HG03066 (cell line): ENCODE measurements at regions not wholly inside any gene's neighbourhood (a gene's known extent, or its start where the extent isn't known, plus 50 kb on each side); places are given as distances from the start of the nearest gene placed in this dataset.

Source experiments
- ATAC-seq: cut with Tn5 transposase; IDR thresholded peaks from one replicate; pipeline ENCODE4 v1.9.1; 2021; ENCODE audit warnings: low read depth; ENCODE audit not compliant: unreplicated experiment

DNA sequence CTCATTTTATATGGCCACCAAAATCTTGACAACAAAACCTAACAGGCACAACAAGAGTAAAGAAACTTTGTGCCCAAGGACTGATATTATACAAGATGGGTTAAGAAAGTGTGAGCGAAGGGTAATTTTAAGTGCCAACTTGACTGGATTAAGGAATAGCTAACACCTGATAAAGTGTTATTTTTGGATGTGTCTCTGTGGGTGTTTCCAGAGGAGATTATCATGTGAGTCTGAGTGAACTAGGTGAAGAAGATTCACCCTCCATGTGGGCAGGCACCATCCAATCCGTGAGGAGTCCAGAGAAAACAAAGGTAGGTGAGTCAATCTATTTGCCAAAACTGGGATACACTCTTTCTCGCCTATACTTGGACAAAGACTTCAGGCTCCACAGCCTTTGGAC lies 461.6 kb downstream of the ETS1 start:
- no peak for ATAC-seq

DNA sequence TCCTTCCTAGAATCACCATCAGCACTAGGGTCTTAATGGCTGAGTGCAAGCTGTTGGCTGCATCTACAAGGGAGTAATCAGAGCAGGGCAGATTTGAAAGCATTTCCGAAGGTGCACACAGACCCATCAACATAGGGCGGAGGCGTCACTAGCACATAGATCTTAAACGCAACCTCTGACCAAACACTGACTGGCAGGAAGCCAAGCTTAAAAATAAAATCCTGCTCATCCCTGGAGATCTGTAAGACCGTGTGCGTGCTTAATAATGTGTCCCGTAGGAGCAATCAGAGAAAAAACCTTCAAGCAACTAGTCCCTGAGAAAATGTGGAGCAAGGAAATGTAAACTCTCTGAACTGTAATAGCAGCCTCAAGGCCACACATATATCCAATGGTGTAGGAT lies 470.5 kb downstream of the ETS1 start:
- ATAC-seq = no peak

DNA sequence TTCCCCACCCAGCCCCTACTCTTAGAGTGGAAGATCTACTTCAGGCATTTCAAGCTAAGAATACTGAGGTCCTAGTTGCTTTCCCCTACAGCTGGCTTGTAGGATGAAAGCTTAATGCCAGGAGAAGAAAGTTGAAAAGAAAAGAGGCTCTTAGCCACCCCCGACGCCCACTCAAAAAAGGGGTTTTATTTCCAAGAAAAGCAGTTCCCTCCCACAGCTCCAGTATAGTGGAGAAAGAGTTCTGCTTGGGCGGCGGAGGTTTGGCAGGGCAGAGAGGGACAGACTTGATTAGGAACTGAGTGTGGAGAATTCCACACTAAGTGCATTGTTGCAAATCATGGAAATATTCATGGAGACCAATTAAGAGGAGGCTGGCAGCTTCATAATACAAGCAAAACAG lies 470.9 kb downstream of the ETS1 start:
- no peak for ATAC-seq

DNA sequence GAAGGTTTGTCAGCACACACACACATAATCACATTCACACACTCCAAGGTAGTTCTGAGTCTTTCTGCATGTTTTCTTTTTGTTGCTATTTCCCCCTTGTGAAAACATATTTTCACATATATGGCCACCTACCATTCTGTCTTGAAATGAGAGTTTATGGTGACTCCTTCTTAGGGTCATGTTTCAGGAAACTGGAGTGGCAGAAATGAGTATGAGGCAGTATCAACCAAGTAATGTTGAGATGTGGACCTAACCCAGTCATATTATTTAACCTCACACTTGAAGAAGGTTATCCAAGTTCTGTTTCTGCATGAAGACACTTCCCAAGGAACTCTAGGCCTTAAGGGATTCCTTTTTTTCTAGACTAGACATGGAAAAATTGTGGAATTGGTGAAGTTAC lies 481.4 kb downstream of the ETS1 start:
- no peak for ATAC-seq

DNA sequence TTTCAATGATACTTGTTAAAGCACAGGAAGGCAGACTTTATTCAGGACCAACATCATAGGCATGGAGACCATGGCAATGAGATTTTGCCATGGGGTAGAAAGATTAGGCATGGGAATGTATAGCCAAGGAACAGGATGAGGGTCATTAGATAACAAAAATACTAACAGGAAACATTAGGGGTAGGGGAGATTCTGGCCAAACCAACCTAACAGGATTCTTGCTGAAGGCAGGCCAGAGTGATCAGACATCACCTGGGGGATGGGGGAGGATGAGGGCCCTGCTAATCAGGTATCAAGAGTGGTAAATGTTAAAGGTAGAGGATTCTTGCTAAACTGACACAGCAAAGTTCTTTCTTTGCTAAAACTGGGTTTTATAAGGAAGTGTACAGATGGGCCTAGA lies 481.8 kb downstream of the ETS1 start:
- no peak for ATAC-seq

DNA sequence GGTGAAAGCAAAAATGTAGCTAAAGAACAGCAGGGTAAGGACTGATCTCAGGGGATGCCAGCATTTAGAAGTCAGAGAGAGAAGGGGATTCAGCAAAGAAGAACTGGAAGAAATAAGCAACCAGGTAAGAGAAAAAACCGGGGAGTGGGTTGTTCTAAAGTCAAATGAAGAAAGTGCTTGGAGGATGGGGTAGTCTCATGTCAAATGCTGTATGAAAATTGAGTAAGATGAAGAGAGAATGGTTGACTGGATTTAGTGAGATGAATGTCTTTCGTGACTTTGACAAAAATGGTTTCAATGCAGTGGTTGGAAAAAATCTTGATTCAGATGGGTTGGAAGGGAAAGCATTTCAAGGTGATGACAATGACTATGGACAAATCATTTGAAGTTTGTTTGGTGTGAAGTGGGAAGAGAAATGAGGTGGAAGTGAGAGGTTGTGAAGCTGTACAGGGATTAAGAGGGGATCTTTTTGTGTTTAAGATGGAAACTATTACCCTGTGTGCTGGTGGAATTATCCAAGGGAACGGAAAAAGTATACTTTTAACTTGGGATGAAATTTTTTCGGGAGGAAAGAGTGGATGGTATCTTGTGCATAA lies 484.0 kb downstream of the ETS1 start:
- ATAC-seq = no peak

DNA sequence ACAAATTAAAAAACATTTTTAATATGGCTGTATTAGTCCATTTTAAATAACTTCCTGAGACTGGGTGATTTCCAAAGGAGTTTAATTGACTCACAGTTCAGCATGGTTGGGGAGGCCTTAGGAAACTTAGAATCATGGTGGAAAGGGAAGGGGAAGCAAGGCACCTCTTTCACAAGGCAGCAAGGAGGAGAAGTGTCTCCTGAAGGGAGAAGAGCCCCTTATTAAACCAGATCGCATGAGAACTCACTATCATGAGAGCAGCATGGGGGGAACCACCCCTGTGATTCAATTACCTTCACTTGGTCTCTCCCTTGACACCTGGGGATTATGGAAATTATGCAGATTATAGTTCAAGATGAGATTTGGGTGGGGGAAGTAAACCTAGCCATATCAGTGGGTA lies 488.6 kb downstream of the ETS1 start:
- ATAC-seq = no peak

DNA sequence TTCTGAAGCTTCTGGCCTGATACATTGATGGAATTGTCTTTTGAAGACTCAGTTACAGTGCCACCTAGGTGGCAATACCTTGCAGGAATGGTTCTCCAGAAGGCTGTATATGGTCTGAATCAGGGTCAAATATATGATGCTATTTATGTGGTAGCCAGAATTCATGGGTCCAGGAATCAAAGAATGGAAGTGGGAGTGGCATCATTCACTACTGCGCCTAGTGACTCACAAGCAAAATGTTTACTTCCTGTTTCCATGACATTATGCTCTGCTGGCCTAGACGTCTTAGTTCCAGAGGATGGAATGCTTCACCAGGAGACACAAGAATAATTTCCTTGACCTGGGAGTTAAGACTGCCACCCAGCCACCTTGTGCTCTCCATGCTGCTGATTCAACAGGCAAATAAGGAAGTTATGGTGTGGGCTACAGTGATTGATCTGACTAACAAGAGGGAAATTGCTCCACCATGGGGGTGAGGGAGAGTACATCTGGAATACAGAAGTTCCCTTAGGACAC lies 491.8 kb downstream of the ETS1 start:
- ATAC-seq = no peak

DNA sequence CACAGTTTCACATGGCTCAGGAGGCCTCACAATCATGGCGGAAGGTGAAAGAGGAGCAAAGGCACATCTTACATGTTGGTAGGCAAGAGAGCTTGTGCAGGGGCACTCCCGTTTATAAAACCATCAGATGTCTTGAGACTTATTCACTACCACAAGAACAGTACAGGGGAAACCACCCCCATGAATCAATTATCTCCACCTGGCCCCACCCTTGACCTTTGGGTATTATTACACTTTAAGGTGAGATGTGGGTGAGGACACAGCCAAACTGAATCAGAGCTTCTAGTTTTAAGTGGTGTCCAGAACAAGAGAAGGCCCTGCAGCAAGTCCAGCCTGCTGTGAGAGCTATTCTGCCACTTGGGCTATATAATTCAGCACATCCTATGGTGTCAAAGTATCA lies 493.7 kb downstream of the ETS1 start:
- ATAC-seq = no peak

DNA sequence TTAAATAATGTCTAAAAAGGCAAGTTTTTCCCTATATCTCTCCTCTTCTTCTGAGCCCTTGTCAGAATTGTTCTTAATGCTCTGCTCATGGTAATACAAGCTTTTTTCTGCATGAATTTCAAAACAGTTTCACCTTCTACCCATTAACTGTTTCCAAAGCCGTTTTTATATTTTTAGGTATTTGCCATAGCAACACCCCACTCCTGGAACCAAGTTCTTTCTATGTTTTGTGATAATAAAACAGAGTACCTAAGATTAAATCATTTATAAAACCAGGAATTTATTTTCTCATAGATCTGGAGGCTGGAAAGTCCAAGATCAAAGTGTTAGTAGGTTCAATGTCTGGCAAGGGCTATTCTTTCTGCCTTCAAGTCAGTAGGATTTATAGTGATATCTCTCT lies 497.4 kb downstream of the ETS1 start:
- no peak for ATAC-seq

DNA sequence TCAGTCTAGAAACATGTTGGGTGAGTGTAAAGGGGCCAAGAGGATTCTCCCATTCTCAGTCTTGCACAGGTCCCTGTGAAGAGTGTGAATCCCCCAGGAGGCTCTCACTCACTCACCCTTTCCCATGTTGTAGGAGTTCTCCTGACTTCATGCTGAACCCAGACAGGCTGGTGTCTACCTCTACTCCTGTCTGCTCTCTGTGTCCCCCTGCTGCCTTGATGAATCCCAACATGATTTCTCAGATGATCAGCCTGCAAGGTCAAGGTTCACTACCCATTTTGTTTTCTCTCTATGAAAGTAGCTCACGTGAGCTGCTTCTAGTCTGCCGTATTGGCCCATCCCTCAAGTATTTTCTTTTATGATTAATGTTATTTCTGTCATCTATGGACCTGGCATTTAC lies 500.6 kb downstream of the ETS1 start:
- no peak for ATAC-seq

DNA sequence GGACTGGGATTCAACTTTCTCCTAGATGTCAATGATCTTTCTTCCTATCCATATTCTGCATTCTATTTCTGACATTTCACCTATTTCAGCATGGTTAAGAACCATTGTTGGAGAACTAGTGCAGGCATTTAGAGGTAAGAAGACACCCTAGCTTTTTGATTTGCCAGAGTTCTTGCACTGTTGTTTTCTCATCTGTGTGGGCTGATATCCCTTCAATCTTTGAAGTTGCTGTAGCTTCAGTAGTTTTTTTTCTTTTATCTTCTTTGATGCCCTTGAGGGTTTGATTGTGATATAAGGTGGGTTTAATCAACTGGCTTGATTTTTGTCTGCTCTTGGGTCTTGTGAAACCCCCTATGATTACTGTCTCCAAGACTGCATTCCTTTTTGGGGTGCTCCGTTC lies 502.1 kb downstream of the ETS1 start:
- no peak for ATAC-seq

DNA sequence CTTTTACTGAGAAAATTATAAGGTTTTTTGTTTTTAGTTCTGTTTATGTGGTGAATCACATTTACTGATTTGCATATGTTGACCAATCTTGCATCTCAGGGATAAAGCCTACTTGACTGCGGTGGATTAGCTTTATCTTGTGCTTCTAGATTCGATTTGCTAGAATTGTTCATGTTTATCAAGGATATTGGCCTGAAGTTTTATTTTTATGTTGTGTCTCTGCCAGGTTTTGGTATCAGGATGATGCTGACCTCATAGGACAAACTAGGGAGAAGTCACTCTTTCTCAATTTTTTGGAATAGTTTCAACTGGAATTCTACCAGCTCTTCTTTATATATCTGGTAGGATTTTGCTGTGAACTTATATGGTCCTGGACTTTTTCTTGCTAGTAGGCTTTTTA lies 504.8 kb downstream of the ETS1 start:
- ATAC-seq = no peak

DNA sequence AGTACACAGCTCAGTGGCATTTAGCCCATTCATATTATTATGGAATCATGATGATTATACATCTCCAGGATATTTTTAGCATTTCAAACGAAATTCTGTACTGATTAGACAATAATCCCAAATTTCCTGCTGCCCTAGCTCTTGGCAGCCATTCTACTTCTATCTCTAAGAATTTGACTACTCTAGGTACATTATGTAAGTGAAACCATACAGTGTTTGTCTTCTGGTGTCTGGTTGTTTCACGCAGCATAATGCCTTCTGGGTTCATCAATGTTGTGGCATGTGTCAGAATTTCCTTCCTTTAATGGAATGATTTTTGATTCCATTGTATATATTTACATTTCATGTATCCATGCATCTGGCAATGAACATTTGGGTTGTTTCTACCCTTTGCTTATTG lies 517.7 kb downstream of the ETS1 start:
- no peak for ATAC-seq

DNA sequence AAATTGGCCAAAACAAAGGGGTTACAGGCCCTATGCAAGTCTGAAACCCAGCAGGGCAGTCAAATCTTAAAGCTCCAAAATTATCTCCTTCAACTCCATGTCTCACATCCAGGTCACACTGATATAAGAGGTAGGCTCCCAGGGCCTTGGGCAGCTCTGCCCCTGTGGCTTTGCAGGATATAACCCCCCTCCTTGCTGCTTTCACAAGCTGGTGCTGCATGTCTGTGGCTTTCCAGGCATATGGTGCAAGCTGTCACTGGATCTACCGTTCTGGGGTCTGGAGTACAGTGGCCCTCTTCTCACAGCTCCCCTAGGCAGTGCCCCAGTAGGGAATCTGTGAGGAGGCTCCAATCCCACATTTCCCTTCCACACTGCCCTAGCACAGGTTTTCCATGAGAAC lies 519.6 kb downstream of the ETS1 start:
- no peak for ATAC-seq

DNA sequence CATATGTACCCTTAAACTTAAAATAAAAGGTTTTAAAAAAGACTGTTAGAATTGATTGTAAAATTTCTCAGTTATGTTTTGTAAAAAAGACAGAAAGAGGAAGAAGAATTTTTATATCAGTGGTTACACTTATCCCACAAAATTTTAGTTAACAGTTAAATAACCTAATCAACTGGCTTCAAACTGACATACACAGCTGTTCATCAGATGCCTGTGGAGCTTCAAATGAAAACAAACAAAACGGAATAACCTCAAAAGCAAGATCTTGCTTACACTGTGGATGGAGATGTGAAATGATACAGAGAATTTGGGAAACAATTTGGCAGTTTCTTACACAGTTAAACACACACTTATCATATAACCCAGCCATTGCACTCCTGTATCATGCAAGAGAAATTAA lies 521.0 kb downstream of the ETS1 start:
- ATAC-seq = no peak

DNA sequence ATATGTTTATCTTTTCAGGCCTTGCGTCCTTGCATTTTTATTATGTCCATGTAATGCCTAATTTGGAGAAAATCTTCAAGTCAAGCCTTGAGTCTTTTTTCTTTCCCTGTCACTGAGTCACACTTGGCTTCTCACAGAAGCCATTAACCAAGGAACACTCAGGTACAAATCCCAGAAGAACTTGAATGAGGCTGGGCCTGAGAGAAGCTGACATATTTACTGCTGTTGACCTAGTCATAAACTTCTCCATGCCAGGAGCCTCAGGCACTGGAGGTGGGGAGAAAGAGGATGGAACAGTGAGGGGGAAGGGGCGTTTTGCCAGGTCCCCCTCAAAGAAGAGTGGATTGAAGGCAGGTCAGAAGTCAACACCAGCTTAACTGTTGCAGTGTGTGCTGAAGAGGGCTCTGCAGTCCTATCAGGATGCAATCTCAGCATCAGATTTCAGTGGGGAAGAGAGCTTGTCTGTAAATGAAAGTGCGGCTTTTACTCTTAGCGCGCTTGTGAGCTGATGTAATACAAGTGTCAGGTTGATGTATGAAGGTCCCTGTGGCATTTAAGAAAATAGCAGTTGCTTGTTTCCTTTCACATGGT lies 526.0 kb downstream of the ETS1 start:
- ATAC-seq = no peak

DNA sequence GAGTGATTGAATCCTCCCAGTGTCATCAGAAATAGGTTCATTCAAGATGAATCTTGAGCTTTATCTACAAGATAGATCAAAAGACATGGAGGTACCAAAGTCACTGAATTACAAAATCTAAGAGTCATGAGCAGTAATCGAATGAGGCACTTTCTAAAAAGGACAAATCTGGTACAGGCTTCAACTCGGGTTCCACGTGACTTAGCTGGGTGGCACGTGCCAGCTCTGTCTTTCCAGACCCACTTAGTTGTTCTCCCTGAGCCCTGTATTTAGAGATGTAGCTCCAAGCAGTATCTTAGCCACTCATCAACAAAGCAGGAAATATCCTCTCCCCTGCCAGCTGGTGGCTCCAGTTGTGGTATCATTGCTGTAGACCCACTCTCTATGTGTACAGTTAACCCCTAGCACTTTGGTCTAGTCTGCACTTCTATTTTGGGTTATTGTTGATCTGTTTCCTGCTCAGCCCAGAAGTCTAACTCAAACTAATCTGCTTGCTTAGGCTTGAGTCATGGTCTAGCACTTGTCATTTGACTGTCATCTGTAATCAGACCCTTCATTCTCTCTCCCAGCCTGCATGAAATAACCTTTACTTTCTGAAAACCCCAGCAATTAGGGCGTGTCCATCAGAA lies 528.7 kb downstream of the ETS1 start:
- no peak for ATAC-seq

DNA sequence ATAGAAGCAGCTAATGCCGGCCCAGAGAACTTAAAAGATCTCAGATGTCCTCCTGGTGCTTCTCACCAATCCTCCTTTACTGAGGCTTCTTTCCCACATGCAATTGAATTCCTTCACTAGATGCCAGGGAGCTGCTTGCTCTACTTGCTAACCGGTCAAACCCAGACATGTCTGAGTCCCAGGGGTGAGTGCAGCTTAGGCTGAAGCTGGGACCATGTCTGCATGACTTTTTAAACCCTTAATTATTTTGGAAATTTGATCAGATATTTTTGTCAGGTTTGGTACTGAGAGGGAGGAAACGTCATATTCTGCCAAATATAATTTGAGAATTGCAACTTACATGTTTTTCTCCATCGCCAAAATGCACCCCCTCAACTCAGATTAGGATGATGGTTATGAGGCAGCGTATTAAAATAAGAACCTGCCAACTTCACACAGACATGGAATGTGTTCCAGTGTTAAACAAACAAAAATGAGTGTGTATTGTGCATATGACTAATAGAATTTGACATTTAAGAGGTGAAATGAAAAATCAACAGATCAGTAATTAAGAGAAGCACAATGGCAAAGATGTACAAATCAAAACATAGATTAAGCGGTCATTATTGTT lies 529.5 kb downstream of the ETS1 start:
- no peak for ATAC-seq

DNA sequence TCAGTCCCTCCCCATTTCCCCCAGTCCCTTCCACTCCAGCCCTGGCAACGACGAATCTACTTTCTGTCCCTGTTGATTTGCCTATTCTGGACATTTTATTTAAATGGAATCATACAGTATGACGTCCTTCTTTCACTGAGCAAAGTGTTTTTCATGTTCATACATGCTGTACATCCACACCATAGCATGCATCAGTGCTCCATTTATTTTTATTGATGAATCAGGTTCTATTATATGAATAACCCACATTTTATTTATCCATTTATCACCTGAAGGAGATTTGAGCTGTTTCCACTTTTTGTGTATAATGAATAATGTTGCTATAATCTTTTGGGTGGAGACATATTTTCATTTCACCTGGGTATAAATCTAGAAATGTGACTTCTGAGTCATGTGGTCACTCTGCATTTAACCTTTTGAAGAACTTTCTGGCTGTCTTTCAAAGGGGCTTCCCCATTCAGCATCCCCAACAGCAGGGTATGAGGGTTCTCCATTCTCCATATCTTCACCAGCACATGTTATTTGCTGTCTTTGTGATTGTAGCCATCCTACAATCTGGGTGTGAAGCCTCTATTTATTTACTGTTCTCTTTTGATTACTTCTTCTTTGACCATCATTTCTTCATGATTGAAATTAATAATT lies 531.7 kb downstream of the ETS1 start:
- ATAC-seq = no peak
